ENCODE measurements at regions not wholly inside any gene's neighbourhood (a gene's known extent, or its start where the extent isn't known, plus 50 kb on each side); places are given as distances from the start of the nearest gene placed in this dataset.

DNA sequence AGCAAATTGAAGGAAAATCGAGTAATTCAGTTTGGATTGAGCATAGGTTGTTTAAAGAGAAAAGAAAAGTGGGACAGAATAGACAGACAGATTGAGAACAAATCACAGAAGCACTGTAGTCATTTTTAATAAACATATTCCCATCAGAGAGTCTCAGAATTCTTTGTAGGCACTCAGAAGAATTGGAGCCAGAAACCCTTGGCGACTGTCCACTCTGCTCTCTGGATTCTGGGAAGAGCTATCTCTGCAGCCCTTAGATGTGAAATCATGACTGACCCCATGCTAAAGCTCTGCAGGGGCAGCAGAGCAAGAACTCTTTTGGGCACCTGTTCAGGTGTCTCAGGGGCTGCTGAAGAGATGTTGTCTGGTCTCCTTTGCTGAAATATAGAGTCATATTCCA, 223.7 kb upstream of the KIRREL3 start:
- DNase-seq (ENCODE audit: low read depth) = no peak

GRCh38 chr11:127223633-127224032, 223.1 kb upstream of the KIRREL3 start:
- no peak for DNase-seq (ENCODE audit: low read depth)

- DNase-seq (ENCODE audit: low read depth) = no peak
Observed at GRCh38 chr11:127223026-127223425, 222.5 kb upstream of the KIRREL3 start.

- DNase-seq (ENCODE audit: low read depth) = no peak
Observed at GRCh38 chr11:127219704-127220103, 219.1 kb upstream of the KIRREL3 start.

- no peak for DNase-seq (ENCODE audit: low read depth)
Observed at GRCh38 chr11:127218275-127218608, 217.7 kb upstream of the KIRREL3 start.

- no peak for DNase-seq (ENCODE audit: low read depth)
Observed at GRCh38 chr11:127217452-127218274, 217.1 kb upstream of the KIRREL3 start.

DNA sequence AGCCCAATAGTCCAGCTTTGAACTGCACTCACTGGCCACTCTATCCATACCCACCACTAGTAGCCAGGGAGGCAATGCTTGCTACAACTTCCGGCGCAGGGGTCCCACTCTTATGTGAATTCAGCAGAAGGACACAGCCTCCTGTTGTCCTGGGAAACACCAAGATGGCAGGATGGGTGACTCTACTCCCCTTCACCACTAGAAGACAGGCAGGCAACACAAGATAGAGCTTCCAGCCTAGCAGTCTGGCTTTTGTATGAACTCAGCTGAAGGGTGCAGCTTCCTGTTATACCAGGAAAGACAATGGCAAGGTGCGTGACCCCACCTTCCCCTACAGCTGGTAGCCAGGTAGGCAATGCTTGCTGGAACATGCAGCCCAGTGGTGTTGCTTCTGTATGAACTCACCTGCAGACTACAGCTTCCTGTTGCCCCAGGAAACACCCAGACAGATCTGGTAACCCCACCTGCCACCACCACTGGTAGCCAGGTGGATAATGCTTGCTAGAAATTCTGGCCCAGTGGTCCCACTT, 205.2 kb upstream of the KIRREL3 start:
- no peak for DNase-seq (ENCODE audit: low read depth)

GRCh38 chr11:127203490-127203889, 202.9 kb upstream of the KIRREL3 start:
- DNase-seq (ENCODE audit: low read depth) = no peak

DNA sequence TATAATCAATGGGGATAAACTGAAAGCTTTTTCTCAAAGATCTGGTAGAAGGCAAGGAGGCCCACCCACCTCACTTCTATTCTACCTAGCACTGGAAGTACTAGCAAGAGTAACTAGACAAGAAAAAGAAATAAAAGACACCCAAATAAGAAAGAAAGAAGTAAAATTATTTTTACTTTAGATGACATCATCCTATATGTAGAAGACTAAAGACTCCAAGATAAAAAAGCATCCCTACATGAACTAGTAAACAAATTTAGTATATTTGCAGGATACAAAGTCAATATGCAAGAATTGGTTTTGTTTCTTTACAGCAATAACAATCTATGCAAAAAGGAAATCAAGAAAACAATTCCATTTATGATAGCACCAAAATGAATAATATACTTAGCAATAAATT, 201.5 kb upstream of the KIRREL3 start:
- no peak for DNase-seq (ENCODE audit: low read depth)

GRCh38 chr11:127199306-127199801, 198.8 kb upstream of the KIRREL3 start:
- no peak for DNase-seq (ENCODE audit: low read depth)

DNA sequence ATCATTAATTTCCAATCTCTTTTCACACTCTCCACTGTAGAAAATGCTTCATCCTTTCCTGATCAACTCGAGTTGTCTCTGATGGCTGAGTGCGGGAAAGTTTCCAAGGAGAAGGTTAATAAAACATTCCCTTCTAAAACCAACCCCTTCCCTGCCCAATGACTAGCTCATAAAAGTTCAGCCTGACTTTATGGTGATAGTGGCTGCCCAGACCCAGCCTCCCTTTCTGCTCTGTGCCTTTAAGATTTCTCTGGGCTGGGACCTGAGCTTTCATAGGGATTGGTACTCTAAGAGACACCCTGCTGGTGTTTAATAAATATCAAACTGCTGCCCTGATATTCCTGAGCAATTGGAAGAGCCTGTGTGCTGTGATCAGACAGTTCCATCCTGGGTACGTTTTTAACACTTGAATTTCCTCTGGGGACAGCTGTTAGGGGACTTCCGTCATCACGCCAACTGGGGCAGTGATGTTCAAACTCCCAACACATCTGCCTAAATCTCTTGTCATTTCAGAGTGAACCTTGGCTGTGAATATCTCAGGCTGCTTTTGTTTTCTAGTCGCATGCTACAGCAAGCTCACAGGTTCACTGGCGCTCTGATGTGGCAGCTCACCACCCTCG, 195.0 kb upstream of the KIRREL3 start:
- DNase-seq (ENCODE audit: low read depth) = no peak

DNA sequence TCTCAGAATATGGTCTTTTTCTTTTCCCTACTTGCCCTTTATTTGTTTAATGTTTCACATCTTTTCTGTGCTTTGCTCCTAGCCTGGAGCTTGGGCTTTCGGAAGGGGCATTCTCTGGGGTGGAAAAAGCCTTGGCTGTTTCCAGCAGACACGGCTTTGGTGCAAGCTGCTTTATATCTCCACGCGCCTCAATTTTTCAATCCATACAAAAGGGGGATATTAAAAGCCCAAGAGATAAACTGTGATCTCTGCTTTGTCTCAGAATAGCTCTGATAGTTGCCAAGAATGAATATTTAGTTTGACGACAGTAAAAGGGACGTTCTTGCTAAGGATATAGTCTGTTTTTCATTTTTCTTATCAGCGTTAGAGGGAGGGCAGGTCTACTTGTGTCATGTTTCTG, 194.0 kb upstream of the KIRREL3 start:
- no peak for DNase-seq (ENCODE audit: low read depth)

- DNase-seq (ENCODE audit: low read depth) = no peak
Observed at GRCh38 chr11:127193950-127194349, 193.4 kb upstream of the KIRREL3 start.

- no peak for DNase-seq (ENCODE audit: low read depth)
Observed at GRCh38 chr11:127191689-127192088, 191.1 kb upstream of the KIRREL3 start.

- no peak for DNase-seq (ENCODE audit: low read depth)
Observed at GRCh38 chr11:127191261-127191660, 190.7 kb upstream of the KIRREL3 start.

GRCh38 chr11:127182586-127183203, 182.1 kb upstream of the KIRREL3 start:
- DNase-seq (ENCODE audit: low read depth) = no peak

DNA sequence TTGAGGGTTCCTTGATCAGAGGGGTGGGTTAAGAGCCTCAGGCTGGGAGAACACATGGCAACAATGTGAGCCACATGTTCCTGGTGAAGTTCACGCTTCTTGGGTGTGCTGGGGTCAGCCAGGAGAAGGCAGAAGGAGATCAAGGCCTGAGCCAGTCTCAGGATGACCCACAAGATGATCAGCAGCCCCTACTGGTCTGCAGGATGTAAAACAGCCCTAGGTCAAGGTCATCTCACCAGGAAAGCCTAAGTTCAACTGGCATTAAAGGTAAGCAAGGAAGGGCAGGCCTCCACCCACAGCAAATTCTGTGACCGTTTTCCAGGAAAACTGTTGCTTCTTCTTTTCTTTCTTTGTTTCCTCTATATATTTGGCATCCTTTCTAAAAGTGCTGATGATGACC, 156.7 kb upstream of the KIRREL3 start:
- no peak for DNase-seq (ENCODE audit: low read depth)

DNA sequence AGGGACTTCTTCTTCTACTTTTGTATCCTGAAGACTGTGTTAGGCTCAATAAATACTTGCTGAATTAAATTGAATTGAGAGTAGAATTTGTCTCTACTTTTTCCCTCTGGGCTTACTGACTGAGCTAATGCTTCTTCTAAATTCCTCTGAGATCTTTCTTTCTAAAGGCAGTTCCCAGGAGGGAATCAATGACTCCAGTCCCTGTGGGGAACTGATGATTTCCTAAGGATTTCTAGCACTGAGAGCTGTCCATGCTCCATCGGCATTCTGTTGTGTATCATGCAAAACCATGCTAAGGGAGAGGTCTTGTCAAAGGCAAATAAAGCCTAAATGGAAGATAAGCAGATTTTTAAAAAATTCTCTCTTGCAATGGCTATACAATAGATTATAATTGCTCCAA, 148.8 kb upstream of the KIRREL3 start:
- DNase-seq (ENCODE audit: low read depth) = no peak

DNA sequence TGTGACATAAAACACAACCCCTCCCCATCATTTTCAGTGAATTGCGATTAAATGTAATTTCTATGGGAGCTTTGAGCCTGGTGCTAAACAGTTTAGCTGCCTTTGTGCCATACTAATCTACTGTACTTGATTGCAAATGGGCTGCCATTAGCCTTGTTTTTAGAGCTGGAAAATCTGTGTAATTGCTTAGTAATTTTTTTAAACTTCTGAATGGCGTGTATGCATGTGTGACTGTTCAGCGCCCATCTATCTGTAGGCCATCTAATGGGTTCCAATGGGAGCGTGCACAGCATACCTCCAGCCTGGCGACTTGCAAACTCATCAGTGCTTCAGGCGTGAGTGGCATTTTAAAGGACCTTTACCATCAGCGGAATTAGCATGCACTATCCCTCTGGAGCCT, 142.7 kb upstream of the KIRREL3 start:
- DNase-seq (ENCODE audit: low read depth) = no peak

DNA sequence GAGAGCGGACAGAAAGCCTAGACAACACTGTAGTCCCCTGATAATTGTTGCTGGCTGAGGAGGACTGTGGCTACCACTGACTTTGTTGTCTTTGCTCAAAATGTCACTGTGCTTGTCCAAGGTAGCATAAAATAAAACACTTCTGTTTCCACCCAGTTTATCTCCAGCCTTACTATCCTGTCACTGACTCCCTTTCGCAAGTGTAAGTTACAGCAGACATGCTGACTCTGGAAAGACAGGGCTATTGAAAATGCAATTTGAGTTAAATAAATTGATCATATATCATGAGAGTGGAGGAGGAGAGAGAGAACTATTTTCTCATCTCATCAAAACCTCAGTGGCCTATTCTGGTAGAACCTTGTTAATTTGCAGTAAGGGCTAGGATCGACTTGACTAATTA, 138.0 kb upstream of the KIRREL3 start:
- DNase-seq (ENCODE audit: low read depth) = no peak

- no peak for DNase-seq (ENCODE audit: low read depth)
Observed at GRCh38 chr11:127137771-127138280, 137.3 kb upstream of the KIRREL3 start.

GRCh38 chr11:127136438-127136837, 135.9 kb upstream of the KIRREL3 start:
- DNase-seq (ENCODE audit: low read depth) = no peak

- DNase-seq (ENCODE audit: low read depth) = no peak
Observed at GRCh38 chr11:127135256-127135655, 134.7 kb upstream of the KIRREL3 start.

Measured in stimulated activated CD8-positive, alpha-beta memory T cell treated with anti-CD3 and anti-CD28 coated beads, Interleukin-7, amount 100 ng/mL, for 24 hours (primary cell).